SK-N-DZ (cell line): ENCODE measurements at regions not wholly inside any gene's neighbourhood (a gene's known extent, or its start where the extent isn't known, plus 50 kb on each side); places are given as distances from the start of the nearest gene placed in this dataset.

Source experiments
- DNase-seq: peaks from one replicate; pipeline ENCODE4 v3.0.0-alpha.2; 2015; ENCODE audit warnings: low spot score

DNA sequence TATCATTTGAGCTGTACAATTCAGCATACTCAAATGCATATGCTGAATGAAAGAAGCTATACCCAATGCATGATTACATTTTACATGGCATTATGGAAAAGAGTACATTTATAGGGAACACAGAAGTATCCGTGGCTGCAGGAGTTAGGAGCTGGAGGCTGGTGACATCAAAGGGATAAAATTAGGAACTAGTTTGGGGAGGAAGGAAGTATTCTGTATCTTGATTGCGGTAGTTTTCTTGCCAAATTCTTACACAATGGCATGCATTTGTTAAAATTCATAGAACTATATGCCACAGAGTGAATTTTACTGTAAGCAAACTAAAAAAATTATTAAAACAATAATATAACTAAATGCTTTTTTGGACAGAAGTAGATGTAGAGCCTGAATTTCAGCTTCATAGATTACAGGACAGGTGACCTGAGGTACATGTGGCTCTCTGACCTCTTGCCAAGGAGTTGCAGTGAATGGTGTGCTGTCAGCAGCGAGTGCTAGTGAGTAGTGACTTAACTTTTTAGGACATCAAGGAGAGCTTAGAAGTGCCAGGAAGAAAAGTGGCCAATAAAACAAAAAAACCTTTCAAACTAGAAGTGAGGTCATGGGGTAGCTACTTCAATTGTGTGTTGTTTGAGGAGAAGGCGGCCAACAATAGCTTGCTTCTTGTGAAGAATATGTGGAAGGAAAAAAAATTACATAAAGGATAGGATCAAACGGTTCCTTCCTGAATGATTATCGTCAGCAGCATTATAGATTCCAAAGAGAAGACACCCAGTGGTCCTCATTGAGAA is 514.9 kb upstream of the CLINT1 start:
- no peak for DNase-seq

DNA sequence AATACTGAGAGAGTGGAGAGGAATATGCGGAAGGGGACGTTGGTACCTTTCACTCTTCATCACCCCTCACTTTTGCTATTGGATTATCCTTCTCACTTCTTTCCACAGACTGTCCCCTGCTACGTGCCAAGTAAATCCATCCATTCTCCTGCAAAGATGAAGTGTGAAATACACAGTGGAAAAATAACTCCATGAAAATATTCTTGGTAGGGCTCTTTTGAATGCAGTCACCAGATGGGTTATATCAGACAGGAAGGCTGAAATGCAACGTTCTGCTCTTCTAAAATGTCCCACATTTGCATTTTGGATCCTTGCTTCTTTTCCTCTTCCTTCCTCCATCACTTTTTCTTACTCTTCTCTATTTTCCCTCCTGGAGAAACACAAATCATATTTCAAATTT is 510.3 kb upstream of the CLINT1 start:
- DNase-seq, result no peak

- DNase-seq, result no peak
These were observed 509.7 kb upstream of the CLINT1 start for GRCh38 chr5:158368686-158369085.

- no peak for DNase-seq
These were observed 505.4 kb upstream of the CLINT1 start for GRCh38 chr5:158364367-158364766.

- DNase-seq, result no peak
These were observed 496.0 kb upstream of the CLINT1 start for GRCh38 chr5:158354958-158355357.

DNA sequence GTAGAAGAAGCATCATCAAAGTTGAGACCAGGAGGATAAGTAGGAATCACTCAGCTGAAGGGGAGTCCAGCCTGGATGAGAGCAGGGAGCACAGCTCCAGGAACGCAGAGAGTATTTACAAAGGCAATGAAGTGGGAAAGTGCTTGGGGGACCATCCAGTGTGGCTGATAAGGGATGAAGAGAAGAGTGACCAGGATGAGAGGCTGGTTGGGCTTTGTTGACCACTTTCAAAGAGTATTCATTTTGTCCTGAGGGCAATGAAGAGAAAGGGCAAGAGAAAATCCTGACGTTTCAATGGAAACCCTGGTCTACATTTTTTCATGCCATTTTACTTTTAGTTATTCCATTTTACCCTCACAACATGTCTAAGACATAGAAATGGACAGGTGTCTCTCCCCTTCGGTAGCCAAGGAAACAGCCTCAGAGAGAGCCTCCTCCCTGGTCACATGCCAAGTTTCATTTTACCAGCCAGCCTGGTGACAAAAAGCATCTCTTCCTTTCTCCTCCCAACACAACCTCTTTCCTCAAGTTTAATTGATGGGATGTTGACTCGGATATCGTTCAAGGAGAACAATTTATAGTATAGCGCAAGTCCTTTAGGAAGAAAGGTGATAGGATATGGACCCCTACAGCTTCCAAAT is 492.7 kb upstream of the CLINT1 start:
- peak; percentile 18 for DNase-seq

DNA sequence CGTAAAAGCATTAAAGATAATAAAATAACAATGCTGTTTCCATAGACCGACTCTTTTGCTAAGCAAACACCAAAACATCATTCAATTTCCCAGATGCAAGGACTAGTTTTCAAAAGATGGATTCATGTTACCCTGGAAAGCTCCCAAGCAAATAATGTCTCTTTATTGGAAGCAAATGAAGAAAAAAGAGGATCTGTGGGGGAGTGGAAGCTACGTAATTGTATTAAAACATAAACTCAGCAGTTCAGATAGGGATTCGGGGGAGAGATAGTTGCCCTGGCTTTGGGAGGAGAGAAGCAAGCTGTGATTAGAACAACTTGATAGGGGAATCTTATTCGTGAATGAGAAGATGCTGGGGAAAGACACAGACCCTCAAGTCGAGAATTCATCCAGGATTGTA is 491.0 kb upstream of the CLINT1 start:
- DNase-seq, result peak; percentile 16

DNA sequence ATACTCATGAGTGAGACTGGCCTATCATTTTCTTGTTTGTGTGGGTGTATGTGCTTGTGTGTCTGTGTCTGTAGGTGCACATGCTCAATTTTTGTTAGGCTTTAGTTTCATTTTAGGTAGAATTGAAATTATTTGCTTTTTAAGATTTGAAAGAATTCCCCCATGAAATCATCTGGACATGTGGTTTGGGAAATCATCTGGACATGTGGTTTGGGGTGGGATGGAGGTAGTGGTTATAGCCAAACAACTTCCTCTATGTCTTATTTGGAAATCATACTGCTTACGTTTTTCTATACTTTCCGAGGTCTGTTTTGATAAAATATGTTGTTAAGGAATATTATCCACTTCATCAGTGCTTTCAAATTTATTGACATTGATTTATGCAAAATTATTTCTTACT is 485.4 kb upstream of the CLINT1 start:
- DNase-seq, result no peak

DNA sequence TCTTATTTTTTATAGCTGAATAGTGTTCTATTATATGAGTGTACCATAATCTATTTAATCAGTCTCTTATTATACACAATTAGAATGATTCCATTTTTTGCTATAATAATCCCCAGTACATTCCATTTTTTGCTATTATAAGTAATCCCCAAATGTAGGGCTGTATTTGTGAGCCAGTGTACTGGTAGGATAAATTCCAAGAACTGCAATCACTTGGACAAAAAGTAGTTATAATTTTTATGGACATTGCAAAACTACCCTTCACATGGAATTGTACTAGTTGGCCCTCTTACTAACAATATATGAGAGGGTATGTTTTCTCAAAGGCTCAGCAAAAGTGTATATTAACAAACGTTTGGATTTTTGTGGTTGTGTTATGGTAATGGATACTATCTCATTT is 481.7 kb upstream of the CLINT1 start:
- no peak for DNase-seq

GRCh38 chr5:158326256-158326655 is 467.3 kb upstream of the CLINT1 start:
- DNase-seq, result no peak

- no peak for DNase-seq
These were observed 465.3 kb upstream of the CLINT1 start for GRCh38 chr5:158324236-158324635.

- DNase-seq, result no peak
These were observed 463.7 kb upstream of the CLINT1 start for GRCh38 chr5:158322620-158323019.

- DNase-seq, result no peak
These were observed 462.0 kb upstream of the CLINT1 start for GRCh38 chr5:158320934-158321333.

GRCh38 chr5:158320178-158320674 is 461.3 kb upstream of the CLINT1 start:
- DNase-seq, result peak; percentile 96

DNA sequence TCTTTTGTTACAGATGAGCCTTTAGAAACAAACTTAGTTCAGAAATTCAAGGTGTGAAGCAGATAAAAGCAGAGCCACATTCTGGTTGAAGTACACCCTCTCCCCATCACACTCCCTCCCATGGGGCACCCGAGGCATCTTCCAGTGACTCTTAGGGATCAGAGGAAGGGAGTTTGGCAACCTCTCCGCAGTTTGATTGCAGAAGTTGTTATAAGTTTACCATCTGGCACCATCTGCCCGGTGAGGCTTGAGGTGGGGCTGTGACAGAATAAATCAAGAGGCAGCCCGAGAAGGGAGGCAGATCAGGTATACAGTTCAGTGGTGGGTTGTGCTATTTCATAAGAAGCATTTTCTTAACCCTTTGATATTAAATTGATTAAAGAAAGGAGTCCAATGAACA is 458.6 kb upstream of the CLINT1 start:
- no peak for DNase-seq

DNA sequence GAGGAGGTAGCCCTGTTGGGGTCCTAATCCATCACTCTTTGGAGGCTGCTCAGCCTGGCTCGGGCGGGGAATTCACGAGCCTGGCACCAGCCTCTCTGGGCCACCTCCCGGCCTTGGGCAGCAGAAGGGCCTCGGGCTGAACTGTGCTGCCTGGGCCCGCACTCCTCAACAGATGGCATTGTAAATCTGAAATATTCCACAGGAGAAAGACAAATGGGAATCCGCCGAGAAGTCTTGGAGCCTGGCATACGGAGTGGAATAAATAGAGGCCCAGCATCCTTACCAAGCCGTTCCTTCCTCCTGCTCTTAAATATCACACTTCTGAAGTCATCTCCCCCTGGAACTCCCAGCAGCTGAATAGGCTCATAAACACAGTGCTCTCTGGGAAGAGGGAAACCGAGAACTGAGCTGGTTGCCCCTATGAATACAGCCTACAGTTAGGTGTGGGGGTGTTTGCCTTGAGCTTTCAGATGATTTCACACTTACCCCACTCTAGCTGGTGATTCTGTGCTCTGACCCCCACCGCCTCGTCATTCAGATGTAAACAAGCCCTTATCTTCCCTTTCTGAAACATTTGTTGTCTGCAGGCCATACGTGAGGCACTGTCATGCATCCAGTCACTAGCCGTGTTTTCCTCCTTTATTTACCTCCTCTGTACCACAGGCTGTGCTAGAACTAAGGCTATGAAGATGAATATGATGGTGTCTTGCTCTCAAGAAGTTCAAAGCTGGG is 455.0 kb upstream of the CLINT1 start:
- DNase-seq, result no peak

GRCh38 chr5:158313027-158313732 is 454.2 kb upstream of the CLINT1 start:
- no peak for DNase-seq

- no peak for DNase-seq
These were observed 450.3 kb upstream of the CLINT1 start for GRCh38 chr5:158309088-158309807.

- no peak for DNase-seq
These were observed 449.6 kb upstream of the CLINT1 start for GRCh38 chr5:158308429-158309025.

DNA sequence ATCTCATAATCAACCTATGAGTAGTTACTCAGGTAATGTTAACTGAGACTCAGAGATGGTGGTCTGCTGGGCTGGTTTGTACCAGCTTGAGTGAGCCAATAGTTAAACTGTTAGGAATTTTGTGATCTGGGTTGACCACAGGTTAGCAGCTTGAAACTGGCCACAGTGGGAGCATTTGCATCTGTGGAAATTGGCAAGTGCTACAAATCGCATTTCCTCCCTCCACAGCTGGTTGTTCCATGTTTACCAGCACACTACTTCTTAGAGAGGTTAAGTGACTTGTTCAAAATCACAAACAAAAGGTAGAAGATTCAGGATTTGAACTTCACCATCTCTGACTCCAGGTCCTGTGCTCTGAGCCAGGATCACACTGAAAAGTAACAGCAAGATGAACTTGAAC is 446.9 kb upstream of the CLINT1 start:
- DNase-seq, result no peak

GRCh38 chr5:158304607-158305006 is 445.7 kb upstream of the CLINT1 start:
- no peak for DNase-seq
